ENCODE measurements at regions not wholly inside any gene's neighbourhood (a gene's known extent, or its start where the extent isn't known, plus 50 kb on each side); places are given as distances from the start of the nearest gene placed in this dataset.

- no peak for TF ChIP-seq CREB1 (CRISPR knock-in tag; IDR thresholded peaks at IDR 0.05; ENCODE audit: low read depth)
- TF ChIP-seq, protein P1, sequence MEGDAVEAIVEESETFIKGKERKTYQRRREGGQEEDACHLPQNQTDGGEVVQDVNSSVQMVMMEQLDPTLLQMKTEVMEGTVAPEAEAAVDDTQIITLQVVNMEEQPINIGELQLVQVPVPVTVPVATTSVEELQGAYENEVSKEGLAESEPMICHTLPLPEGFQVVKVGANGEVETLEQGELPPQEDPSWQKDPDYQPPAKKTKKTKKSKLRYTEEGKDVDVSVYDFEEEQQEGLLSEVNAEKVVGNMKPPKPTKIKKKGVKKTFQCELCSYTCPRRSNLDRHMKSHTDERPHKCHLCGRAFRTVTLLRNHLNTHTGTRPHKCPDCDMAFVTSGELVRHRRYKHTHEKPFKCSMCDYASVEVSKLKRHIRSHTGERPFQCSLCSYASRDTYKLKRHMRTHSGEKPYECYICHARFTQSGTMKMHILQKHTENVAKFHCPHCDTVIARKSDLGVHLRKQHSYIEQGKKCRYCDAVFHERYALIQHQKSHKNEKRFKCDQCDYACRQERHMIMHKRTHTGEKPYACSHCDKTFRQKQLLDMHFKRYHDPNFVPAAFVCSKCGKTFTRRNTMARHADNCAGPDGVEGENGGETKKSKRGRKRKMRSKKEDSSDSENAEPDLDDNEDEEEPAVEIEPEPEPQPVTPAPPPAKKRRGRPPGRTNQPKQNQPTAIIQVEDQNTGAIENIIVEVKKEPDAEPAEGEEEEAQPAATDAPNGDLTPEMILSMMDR (conservative IDR thresholded peaks at IDR 0.05; ENCODE audit: low read depth in 2 of 2), result no peak
- no peak for TF ChIP-seq JUNB (IDR thresholded peaks at IDR 0.05; ENCODE audit: unreplicated experiment)
- TF ChIP-seq, protein P2, sequence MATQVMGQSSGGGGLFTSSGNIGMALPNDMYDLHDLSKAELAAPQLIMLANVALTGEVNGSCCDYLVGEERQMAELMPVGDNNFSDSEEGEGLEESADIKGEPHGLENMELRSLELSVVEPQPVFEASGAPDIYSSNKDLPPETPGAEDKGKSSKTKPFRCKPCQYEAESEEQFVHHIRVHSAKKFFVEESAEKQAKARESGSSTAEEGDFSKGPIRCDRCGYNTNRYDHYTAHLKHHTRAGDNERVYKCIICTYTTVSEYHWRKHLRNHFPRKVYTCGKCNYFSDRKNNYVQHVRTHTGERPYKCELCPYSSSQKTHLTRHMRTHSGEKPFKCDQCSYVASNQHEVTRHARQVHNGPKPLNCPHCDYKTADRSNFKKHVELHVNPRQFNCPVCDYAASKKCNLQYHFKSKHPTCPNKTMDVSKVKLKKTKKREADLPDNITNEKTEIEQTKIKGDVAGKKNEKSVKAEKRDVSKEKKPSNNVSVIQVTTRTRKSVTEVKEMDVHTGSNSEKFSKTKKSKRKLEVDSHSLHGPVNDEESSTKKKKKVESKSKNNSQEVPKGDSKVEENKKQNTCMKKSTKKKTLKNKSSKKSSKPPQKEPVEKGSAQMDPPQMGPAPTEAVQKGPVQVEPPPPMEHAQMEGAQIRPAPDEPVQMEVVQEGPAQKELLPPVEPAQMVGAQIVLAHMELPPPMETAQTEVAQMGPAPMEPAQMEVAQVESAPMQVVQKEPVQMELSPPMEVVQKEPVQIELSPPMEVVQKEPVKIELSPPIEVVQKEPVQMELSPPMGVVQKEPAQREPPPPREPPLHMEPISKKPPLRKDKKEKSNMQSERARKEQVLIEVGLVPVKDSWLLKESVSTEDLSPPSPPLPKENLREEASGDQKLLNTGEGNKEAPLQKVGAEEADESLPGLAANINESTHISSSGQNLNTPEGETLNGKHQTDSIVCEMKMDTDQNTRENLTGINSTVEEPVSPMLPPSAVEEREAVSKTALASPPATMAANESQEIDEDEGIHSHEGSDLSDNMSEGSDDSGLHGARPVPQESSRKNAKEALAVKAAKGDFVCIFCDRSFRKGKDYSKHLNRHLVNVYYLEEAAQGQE (IDR thresholded peaks at IDR 0.05; ENCODE audit: unreplicated experiment), result no peak
- TF ChIP-seq EZH2phosphoT487 (IDR thresholded peaks at IDR 0.05; ENCODE audit: unreplicated experiment), result no peak
Observed at GRCh38 chr18:47602273-47602897, 328.1 kb downstream of the SMAD2 start.
